Neuron (in vitro differentiated cells): ENCODE measurements at regions not wholly inside any gene's neighbourhood (a gene's known extent, or its start where the extent isn't known, plus 50 kb on each side); places are given as distances from the start of the nearest gene placed in this dataset.

Experiments used
- H2AFZ ChIP-seq: one replicate; pipeline ENCODE4 v1.6.1; 2013; ENCODE audit warnings: low read depth, mild to moderate bottlenecking, inconsistent platforms, low read length, moderate library complexity
- H3K27me3 ChIP-seq: one replicate; pipeline ENCODE4 v1.6.1; 2013; ENCODE audit warnings: low read length; ENCODE audit not compliant: insufficient read depth
- H3K36me3 ChIP-seq: one replicate; pipeline ENCODE4 v1.6.1; 2013; ENCODE audit warnings: low read length; ENCODE audit not compliant: insufficient read depth
- H3K4me1 ChIP-seq: one replicate; pipeline ENCODE4 v1.6.1; 2013; ENCODE audit warnings: low read length; ENCODE audit not compliant: insufficient read depth
- H3K4me3 ChIP-seq: 2 replicates; pipeline ENCODE4 v1.5.1; 2013; ENCODE audit warnings: mild to moderate bottlenecking, low read length, moderate library complexity
- H3K9me3 ChIP-seq: one replicate; pipeline ENCODE4 v1.6.1; 2013; ENCODE audit warnings: low read length

DNA sequence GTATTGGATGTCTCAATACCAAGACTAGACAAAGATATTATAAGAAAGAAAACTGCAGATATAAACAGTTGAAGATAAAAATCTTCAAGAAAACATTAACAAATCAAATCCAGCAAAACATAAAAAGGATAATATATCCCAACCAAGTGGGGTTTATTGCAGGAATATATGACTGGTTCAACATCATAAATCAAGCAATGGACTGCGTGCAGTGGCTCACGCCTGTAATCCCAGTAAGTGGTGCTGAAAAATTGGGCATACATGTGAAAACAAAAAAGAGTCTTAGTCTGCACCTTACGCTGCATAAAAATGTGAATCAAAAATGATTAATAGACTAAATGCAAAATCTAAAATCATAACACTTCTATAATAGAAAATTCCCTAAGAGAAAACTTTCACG lies 112.9 kb upstream of the PDE4B start:
- Histone ChIP-seq H3K4me3 (no peak overlapping the region), H3K27me3 (no peaks in the 10 kb centered on the region), H2AFZ (no peak overlapping the region), H3K36me3 (no peaks in the 10 kb centered on the region), H3K4me1 (no peaks in the 10 kb centered on the region), H3K9me3 (no peaks in the 10 kb centered on the region)

DNA sequence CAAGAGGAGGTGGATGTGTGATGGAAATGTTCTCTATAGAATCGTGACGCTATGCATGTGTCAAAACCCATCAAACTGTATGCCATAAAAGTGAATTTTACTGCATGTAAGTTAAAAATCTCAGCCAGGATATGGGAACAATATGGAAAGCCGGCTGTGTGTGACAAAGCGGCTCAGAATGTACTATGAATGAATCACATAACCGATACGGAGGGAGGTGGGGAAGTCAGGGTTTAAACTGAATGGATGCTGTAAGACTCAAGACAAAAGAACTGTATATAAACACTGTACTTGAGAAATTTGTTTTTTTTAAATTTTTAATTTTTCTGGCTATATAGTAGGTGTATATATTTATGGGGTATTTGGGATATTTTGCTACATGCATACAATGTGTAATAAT lies 111.6 kb upstream of the PDE4B start:
- Histone ChIP-seq H3K36me3 (no peaks in the 10 kb centered on the region), H3K4me3 (no peak overlapping the region), H3K4me1 (no peaks in the 10 kb centered on the region), H3K27me3 (no peaks in the 10 kb centered on the region), H3K9me3 (no peaks in the 10 kb centered on the region), H2AFZ (no peak overlapping the region)

DNA sequence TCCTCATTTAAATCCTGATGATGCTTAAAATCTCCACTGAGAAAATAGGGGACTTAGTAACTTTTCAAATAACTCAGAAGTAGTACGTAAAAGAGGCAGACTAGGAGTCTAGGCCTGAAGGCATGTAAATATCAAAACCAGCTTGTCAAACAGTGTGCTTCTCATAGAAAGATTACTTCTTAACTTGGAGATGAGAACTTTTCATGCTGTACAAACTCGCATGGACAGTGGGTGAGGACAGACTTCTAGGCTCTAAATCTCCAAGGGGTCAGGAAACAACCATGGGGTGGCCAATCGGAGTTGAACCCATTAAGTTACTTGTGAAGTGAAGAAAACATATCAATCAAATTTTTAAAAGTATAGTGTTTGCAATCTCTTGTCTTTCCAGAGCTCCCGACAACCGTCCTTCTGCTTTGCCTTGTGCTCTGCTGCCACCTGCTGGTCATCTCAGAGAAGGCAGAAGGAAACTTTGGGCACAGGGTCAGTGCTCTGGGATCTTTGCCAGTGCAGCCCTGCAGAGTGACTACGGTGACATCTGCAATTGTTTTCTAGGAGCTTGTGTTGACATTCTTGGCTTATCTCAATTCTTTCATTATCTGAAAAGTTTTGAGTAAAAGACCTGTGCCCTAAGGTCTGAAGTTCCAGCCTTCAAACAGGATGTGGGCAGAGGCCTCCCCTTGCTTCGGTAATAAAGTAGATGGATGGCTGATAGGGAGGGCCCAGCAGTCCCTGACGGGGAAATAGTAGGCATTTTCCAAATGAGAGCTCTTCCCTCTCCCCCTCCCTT lies 105.1 kb upstream of the PDE4B start:
- Histone ChIP-seq H3K27me3 (no peaks in the 10 kb centered on the region), H2AFZ (no peak overlapping the region), H3K4me1 (no peaks in the 10 kb centered on the region), H3K4me3 (no peak overlapping the region), H3K36me3 (no peaks in the 10 kb centered on the region), H3K9me3 (no peaks in the 10 kb centered on the region)

DNA sequence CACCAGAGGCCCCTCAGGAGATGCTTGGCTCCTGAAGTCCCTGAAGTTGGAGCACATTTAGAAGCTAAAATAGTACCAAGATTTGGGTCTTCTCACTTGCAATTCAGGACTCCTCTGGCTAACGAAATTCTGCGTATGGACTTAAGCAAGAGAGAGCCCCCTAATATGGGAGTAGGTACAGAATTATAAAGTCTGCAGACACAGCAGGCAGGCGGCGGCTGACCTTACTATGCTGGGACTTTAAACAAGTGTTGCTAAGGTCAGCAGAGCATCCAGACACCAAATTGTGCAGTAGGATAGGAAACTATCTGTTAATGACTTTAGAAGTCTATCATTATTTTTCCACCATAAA lies 104.5 kb upstream of the PDE4B start:
- Histone ChIP-seq H3K4me3 (no peak overlapping the region), H3K9me3 (no peaks in the 10 kb centered on the region), H2AFZ (no peak overlapping the region), H3K36me3 (no peaks in the 10 kb centered on the region), H3K27me3 (no peaks in the 10 kb centered on the region), H3K4me1 (no peaks in the 10 kb centered on the region)

DNA sequence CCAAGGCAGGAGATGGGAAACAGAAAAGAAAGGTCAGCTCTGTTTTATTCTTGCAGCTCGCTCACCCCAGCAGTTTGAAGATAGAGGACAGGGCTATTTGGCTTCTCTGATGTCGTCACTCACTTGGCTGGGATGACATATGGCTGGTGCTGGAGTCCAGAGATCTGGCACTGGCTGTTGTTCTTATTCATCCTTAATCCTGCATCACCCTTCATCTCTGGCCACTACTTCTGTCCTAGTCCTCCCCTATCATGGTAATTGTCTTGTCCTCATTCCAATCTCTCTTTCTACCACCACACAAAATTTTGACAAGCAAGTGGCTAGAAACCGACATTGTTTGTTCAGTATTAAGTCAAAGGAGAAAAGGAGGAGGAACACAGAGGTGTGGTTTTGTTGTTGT lies 103.8 kb upstream of the PDE4B start:
- no peak overlapping the region for H2AFZ ChIP-seq
- H3K4me3 ChIP-seq, result no peak overlapping the region
- H3K36me3 ChIP-seq, result no peaks in the 10 kb centered on the region
- H3K9me3 ChIP-seq, result no peaks in the 10 kb centered on the region
- no peaks in the 10 kb centered on the region for H3K4me1 ChIP-seq
- no peaks in the 10 kb centered on the region for H3K27me3 ChIP-seq

DNA sequence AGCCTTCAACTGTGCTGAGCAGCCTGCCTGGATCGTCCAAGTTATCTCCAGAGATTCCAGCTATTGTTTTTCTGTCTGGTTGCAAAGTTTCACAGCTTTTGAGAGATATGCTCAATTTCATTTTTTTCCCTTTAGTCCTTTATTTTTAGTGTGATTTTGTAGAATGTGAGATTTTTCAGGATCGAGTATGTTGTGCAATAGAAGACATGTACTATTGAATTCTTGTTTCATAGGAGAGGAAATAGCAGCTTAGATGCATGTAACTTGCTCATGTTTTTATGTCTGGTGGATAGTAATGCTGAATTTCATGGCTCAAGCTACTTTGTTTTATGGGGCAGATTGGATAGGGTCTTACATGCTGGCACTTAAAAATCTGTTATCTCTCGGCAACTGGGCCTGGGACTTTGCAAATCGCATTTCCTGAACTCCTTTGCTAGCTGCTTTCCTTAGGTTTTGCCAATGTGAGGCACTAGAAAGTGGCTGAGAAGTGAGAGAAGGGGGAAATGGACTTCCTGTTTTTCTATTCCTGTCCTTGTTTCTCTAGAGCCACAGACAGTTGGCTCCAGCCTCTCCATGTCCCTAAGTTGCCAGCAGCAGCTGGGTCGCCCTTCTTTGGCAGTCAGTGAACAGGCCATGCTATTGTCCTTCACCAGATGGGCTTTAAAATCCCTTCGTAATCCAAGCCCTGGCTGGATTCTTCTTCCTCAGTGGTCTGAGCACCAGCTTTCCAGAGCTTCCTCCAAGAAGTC lies 101.4 kb upstream of the PDE4B start:
- H3K36me3 ChIP-seq, result no peaks in the 10 kb centered on the region
- H3K27me3 ChIP-seq, result no peaks in the 10 kb centered on the region
- no peaks in the 10 kb centered on the region for H3K9me3 ChIP-seq
- no peaks in the 10 kb centered on the region for H3K4me1 ChIP-seq
- H3K4me3 ChIP-seq, result no peak overlapping the region
- no peak overlapping the region for H2AFZ ChIP-seq

DNA sequence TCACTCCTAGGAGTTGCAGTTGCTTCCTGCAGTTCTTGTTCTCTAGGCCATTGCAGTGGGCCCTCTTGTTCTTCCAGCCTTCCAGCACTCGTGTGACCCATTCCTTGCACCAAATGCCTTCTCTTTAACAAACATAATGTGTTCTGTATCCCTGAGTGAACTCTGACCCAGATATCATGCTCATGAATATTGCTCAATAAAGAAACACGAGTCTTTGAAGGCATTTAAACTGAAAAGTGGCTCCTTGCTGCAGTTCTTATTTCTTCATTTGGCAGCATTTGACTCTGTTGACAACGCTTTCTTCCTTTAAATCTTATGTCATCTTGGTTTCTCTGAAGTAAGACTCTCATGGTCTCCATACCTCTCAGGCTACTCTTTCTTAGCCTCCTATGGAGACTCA lies 100.7 kb upstream of the PDE4B start:
- Histone ChIP-seq H3K27me3 (no peaks in the 10 kb centered on the region), H3K9me3 (no peaks in the 10 kb centered on the region), H3K36me3 (no peaks in the 10 kb centered on the region), H3K4me1 (no peaks in the 10 kb centered on the region), H2AFZ (no peak overlapping the region), H3K4me3 (no peak overlapping the region)

DNA sequence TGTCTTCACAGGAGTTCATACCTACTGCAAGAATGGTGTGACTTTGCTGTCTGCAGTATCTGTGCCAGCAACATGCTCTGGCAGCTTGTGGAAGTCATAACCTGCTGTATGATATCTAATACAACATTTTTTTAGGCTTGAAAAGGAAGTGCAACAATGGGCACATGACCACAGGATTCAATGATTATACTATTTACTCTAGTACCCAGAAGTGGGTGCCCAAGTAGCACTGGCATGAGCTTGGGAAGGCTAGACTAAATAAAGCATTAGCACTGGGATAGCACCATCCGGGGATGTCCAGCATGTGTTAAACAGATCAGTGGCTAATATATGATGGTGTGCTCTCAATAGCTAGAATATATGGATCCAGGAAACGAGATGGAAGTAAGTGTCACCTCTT lies 98.6 kb upstream of the PDE4B start:
- H2AFZ ChIP-seq, result no peak overlapping the region
- no peaks in the 10 kb centered on the region for H3K9me3 ChIP-seq
- no peaks in the 10 kb centered on the region for H3K27me3 ChIP-seq
- H3K36me3 ChIP-seq, result no peaks in the 10 kb centered on the region
- no peak overlapping the region for H3K4me3 ChIP-seq
- H3K4me1 ChIP-seq, result no peaks in the 10 kb centered on the region

DNA sequence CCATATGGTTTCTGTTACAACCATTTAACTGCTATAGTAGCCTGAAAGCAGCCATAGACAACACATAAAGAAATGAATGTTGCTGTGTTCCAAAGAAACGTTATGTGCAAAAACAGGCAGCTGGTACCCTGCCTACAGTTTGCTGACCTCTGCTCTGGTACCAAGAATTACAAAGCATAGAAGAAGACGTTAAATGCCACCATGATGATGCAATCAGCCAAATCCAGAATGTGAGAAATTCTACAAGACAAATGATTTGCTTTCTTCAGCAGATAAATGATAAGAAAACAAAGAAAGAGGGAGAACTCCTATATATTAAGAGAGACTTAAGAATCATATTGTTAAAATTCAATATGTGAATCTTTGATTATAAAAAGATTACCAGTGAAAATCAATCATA lies 97.8 kb upstream of the PDE4B start:
- Histone ChIP-seq H3K4me3 (no peak overlapping the region), H3K27me3 (no peaks in the 10 kb centered on the region), H3K9me3 (no peaks in the 10 kb centered on the region), H3K36me3 (no peaks in the 10 kb centered on the region), H3K4me1 (no peaks in the 10 kb centered on the region), H2AFZ (no peak overlapping the region)

DNA sequence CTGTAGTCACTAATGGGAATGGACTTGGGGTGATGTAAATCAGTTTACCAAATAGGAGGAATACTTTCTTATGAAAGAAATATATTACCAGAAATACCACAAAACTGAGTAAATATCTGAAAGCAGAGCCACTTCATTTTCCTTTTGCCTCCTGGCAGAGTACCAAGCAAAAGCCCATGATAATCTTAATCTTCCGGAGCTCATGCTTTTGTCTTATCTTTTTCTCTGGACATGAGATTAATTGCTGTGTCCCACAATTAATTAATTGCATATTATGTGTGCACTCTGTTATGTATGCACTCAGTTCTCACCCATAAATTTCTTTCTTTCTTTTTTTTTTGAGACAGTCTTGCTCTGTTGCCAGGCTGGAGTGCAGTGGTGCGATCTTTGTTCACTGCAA lies 94.1 kb upstream of the PDE4B start:
- Histone ChIP-seq H3K27me3 (no peaks in the 10 kb centered on the region), H3K36me3 (no peaks in the 10 kb centered on the region), H3K4me1 (no peaks in the 10 kb centered on the region), H2AFZ (no peak overlapping the region), H3K9me3 (no peaks in the 10 kb centered on the region), H3K4me3 (no peak overlapping the region)

DNA sequence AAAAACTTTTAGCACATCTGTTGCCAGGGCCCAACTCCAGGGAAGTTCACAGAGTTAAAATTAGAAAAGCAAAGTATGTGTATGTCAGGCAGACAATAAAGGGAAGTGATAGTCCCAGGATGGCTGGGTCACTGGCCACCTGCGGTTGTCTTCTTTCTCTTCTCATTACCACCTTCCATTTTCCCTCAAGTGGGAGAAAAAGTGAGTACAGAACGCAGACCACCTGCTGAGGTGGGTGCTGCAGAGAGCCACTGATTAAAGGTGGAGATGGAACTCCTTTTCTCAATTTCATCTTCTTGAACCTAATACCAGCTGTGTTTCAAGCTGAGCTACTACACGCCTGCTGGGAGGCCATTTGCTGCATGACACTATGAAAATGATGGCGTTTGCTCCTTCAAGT lies 88.8 kb upstream of the PDE4B start:
- Histone ChIP-seq H3K9me3 (no peaks in the 10 kb centered on the region), H3K27me3 (peaks cover under 1% of the 10 kb centered on the region), H3K4me3 (no peak overlapping the region), H2AFZ (no peak overlapping the region), H3K4me1 (no peaks in the 10 kb centered on the region), H3K36me3 (no peaks in the 10 kb centered on the region)

DNA sequence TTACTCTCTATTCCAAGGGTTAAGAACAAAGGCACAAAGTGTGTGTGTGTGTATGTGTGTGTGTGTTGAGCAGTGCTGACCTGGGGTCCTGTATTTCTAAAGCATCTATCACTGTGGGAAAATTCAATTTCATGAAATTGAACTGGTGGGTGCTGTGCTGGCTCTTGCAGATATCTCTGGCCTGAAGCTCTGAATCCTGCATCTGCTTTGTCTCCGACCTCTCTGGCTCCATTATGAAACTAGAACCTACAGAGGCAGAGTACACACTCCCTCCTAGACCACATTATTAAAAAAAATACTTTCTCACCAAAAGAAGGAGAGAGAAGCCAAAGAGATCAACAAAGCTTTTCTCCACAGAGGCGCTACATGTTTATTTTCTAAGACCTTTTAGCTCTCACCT lies 88.4 kb upstream of the PDE4B start:
- Histone ChIP-seq H3K9me3 (no peaks in the 10 kb centered on the region), H3K4me1 (no peaks in the 10 kb centered on the region), H3K36me3 (no peaks in the 10 kb centered on the region), H3K27me3 (peaks cover 4% of the 10 kb centered on the region), H3K4me3 (no peak overlapping the region), H2AFZ (no peak overlapping the region)

DNA sequence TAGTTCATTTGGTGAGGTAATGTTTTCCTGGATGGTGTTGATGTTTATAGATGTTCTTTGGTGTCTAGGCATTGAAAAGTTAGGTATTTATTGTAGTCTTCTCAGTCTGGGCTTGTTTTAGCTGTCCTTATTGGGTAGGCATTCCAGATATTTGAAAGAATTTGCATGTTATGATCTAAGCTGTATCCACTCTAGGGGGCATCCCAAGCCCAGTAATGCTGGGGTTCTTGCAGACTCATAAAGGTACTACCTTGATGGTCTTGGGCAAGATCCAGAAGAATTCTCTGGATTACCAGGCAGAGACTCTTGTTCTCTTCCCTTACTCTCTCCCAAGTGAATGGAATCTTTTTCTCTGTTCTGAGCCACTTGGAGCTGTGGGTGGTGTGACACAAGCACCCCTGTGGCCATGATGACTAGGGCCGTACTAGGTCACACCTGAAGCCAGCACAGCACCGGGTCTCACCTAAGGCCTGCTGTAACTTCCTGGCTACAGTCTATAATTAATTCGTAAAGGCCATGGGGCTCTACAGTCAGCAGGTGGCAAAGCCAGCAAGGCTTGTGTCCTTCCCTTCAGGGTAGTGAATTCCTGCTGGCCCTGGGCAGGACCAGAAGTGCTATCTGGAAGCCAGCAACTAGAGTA lies 74.8 kb upstream of the PDE4B start:
- Histone ChIP-seq H3K4me3 (no peak overlapping the region), H3K36me3 (no peaks in the 10 kb centered on the region), H2AFZ (no peak overlapping the region)

More for the DNA sequence above, 74.8 kb upstream of the PDE4B start:
- no peaks in the 10 kb centered on the region for H3K27me3 ChIP-seq
- H3K4me1 ChIP-seq, result no peaks in the 10 kb centered on the region
- no peaks in the 10 kb centered on the region for H3K9me3 ChIP-seq
